Keratinocyte (primary cell): ENCODE measurements at regions not wholly inside any gene's neighbourhood (a gene's known extent, or its start where the extent isn't known, plus 50 kb on each side); places are given as distances from the start of the nearest gene placed in this dataset.

ENCODE experiments used
- DNase-seq: peaks from one replicate; pipeline ENCODE4 v3.0.0-alpha.2; 2011; ENCODE audit warnings: low read depth, missing footprints, low spot score
- FAIRE-seq: peaks from 2 replicates; lab custom pipeline; 2011; peaks lifted over from hg19 to GRCh38; lab: Jason Lieb, UNC
- H2AFZ ChIP-seq: 2 replicates; pipeline ENCODE4 v1.6.0; 2012; ENCODE audit warnings: low read length, control low read depth, inconsistent platforms; ENCODE audit not compliant: control insufficient read depth
- H3K27ac ChIP-seq: 2 replicates; pipeline ENCODE4 v1.5.1; 2011; ENCODE audit warnings: low read length; ENCODE audit not compliant: control insufficient read depth, insufficient read depth
- H3K27me3 ChIP-seq: 3 replicates; pipeline ENCODE4 v1.6.0; 2011; ENCODE audit warnings: low read length; ENCODE audit not compliant: control insufficient read depth, insufficient read depth; ENCODE audit errors: extremely low read depth
- H3K36me3 ChIP-seq, 2 experiments: 2 replicates in 1 of 2; 3 replicates in 1 of 2; pipeline ENCODE4 v1.5.1; 2011; ENCODE audit warnings: low read length in 2 of 2, mild to moderate bottlenecking in 1 of 2; ENCODE audit not compliant: control insufficient read depth in 2 of 2, insufficient read depth in 2 of 2; ENCODE audit errors: extremely low read depth in 1 of 2
- H3K4me1 ChIP-seq: 3 replicates; pipeline ENCODE4 v1.5.1; 2011; ENCODE audit warnings: low read length; ENCODE audit not compliant: control insufficient read depth, insufficient read depth; ENCODE audit errors: extremely low read depth
- H3K4me2 ChIP-seq: 3 replicates; pipeline ENCODE4 v1.6.0; 2011; ENCODE audit warnings: low read depth, low read length; ENCODE audit not compliant: control insufficient read depth, insufficient read depth; ENCODE audit errors: extremely low read depth
- H3K4me3 ChIP-seq, 3 experiments: fragments of 200-600 bp in 1 of 3; sonication (generic) in 1 of 3; 2 replicates in 2 of 3; 3 replicates in 1 of 3; pipeline ENCODE4 v1.5.1; 2011 to 2016; ENCODE audit warnings: low read length in 3 of 3, mild to moderate bottlenecking in 3 of 3, control low read depth in 2 of 3, inconsistent platforms in 1 of 3, low read depth in 1 of 3, mixed read lengths in 1 of 3, mixed run types in 1 of 3, moderate library complexity in 1 of 3; ENCODE audit not compliant: control insufficient read depth in 2 of 3, insufficient read depth in 2 of 3; ENCODE audit errors: extremely low read depth in 1 of 3
- H3K79me2 ChIP-seq: 2 replicates; pipeline ENCODE4 v1.6.0; 2012; ENCODE audit warnings: low read length; ENCODE audit not compliant: control insufficient read depth, insufficient read depth
- H3K9ac ChIP-seq: 3 replicates; pipeline ENCODE4 v1.6.0; 2011; ENCODE audit warnings: low read length; ENCODE audit not compliant: control insufficient read depth, insufficient read depth; ENCODE audit errors: extremely low read depth
- H3K9me1 ChIP-seq: 3 replicates; pipeline ENCODE4 v1.6.0; 2011; ENCODE audit warnings: low read length; ENCODE audit not compliant: control insufficient read depth, insufficient read depth; ENCODE audit errors: extremely low read depth
- H3K9me3 ChIP-seq: 2 replicates; pipeline ENCODE4 v1.5.1; 2012; ENCODE audit warnings: low read depth, low read length; ENCODE audit not compliant: control insufficient read depth
- H4K20me1 ChIP-seq: 3 replicates; pipeline ENCODE4 v1.6.0; 2011; ENCODE audit warnings: low read length; ENCODE audit not compliant: control insufficient read depth, insufficient read depth; ENCODE audit errors: extremely low read depth
- CTCF ChIP-seq, 3 experiments: IDR thresholded peaks in 1 of 3; conservative IDR thresholded peaks in 1 of 3; optimal IDR thresholded peaks in 1 of 3; 2 replicates in 2 of 3; 3 replicates in 1 of 3; pipeline versions ENCODE3 to v1.5.1; 2011; ENCODE audit warnings: low read length in 3 of 3, mild to moderate bottlenecking in 3 of 3, moderate library complexity in 2 of 3, control low read depth in 1 of 3, inconsistent platforms in 1 of 3; ENCODE audit not compliant: insufficient read depth in 2 of 3; ENCODE audit errors: extremely low read depth in 1 of 3
- EZH2 ChIP-seq: IDR thresholded peaks from one replicate; pipeline ENCODE4 v1.6.1; 2012; ENCODE audit warnings: inconsistent platforms, mild to moderate bottlenecking, low read length, moderate library complexity
- dilution Hi-C: fragments of 300-500 bp; cut with MboI; formaldehyde crosslinking; loops from one replicate; pipeline ENCODE4 v1.7.0; 2020; ENCODE audit warnings: low sequenced_read_pairs; ENCODE audit not compliant: extremely low pct_ligation_motif_present

- Histone ChIP-seq H3K4me1 (no peaks in the 10 kb centered on the region), H3K27me3 (peaks cover 6% of the 10 kb centered on the region), H3K9me3 (no peaks in the 10 kb centered on the region), H4K20me1 (no peaks in the 10 kb centered on the region), H3K79me2 (no peaks in the 10 kb centered on the region), H3K4me2 (no peak overlapping the region), H3K9me1 (no peaks in the 10 kb centered on the region), H3K36me3 (no peaks in the 10 kb centered on the region), H3K27ac (no peak overlapping the region), H3K9ac (no peak overlapping the region), H3K4me3 (no peak overlapping the region), H2AFZ (no peak overlapping the region)
- TF ChIP-seq EZH2 (no peak), CTCF (optimal IDR thresholded peaks at IDR 0.05 in 1 of 3, IDR thresholded peaks at IDR 0.05 in 1 of 3, conservative IDR thresholded peaks at IDR 0.05 in 1 of 3; ENCODE audit: extremely low read depth in 1 of 3, insufficient read depth in 2 of 3, low read length in 3 of 3) (no peak)
- FAIRE-seq = no peak
- dilution Hi-C loops = no loop called here
- DNase-seq = no peak
These were observed 643.3 kb downstream of the BCL11A start for GRCh38 chr2:59910166-59910565.

GRCh38 chr2:59909147-59909546 lies 644.3 kb downstream of the BCL11A start:
- FAIRE-seq = no peak
- TF ChIP-seq CTCF (optimal IDR thresholded peaks at IDR 0.05 in 1 of 3, IDR thresholded peaks at IDR 0.05 in 1 of 3, conservative IDR thresholded peaks at IDR 0.05 in 1 of 3; ENCODE audit: extremely low read depth in 1 of 3, insufficient read depth in 2 of 3, low read length in 3 of 3) (no peak), EZH2 (no peak)

More at GRCh38 chr2:59909147-59909546, 644.3 kb downstream of the BCL11A start:
- H3K4me3 ChIP-seq = no peak overlapping the region
- DNase-seq = no peak
- H3K27ac ChIP-seq = no peak overlapping the region
- H4K20me1 ChIP-seq = no peaks in the 10 kb centered on the region
- no peaks in the 10 kb centered on the region for H3K9me1 ChIP-seq
- H3K79me2 ChIP-seq = no peaks in the 10 kb centered on the region
- no peak overlapping the region for H2AFZ ChIP-seq
- no peaks in the 10 kb centered on the region for H3K9me3 ChIP-seq
- no peaks in the 10 kb centered on the region for H3K36me3 ChIP-seq
- no peak overlapping the region for H3K9ac ChIP-seq
- dilution Hi-C loops = no loop called here
- no peaks in the 10 kb centered on the region for H3K27me3 ChIP-seq
- no peak overlapping the region for H3K4me2 ChIP-seq
- H3K4me1 ChIP-seq = no peaks in the 10 kb centered on the region
